ENCODE measurements at regions not wholly inside any gene's neighbourhood (a gene's known extent, or its start where the extent isn't known, plus 50 kb on each side); places are given as distances from the start of the nearest gene placed in this dataset.

GRCh38 chr2:190765386-190766173 is 115.0 kb upstream of the GLS start:
- ATAC-seq (ENCODE audit: insufficient read depth, low FRiP score) (no peak), DNase-seq (no peak)
- Histone ChIP-seq H3K9me3 (ENCODE audit: control insufficient read depth in 4 of 4, insufficient read depth in 3 of 4, low read length in 3 of 4) (no peaks in the 10 kb centered on the region), H3K27me3 (ENCODE audit: control insufficient read depth in 3 of 3, insufficient read depth in 3 of 3, low read length in 2 of 3) (no peaks in the 10 kb centered on the region), H3K4me1 (ENCODE audit: control insufficient read depth in 5 of 5, insufficient read depth in 5 of 5, low read length in 5 of 5) (peaks cover 0 to 1% (median 0%) of the 10 kb centered on the region in 5 donors), H3K9ac (ENCODE audit: insufficient read depth in 1 of 2, low read length in 2 of 2) (no peak overlapping the region), H3K27ac (ENCODE audit: low read depth in 1 of 2, low read length in 1 of 2) (no peak overlapping the region), H3K36me3 (ENCODE audit: control insufficient read depth in 4 of 4, insufficient read depth in 4 of 4, low read length in 4 of 4) (no peaks in the 10 kb centered on the region), H3K4me3 (no peak overlapping the region)
- 86 to 89% methylated on average over 7 of the region's 7 CpGs for WGBS, 2 donors
- TF ChIP-seq, protein P1, sequence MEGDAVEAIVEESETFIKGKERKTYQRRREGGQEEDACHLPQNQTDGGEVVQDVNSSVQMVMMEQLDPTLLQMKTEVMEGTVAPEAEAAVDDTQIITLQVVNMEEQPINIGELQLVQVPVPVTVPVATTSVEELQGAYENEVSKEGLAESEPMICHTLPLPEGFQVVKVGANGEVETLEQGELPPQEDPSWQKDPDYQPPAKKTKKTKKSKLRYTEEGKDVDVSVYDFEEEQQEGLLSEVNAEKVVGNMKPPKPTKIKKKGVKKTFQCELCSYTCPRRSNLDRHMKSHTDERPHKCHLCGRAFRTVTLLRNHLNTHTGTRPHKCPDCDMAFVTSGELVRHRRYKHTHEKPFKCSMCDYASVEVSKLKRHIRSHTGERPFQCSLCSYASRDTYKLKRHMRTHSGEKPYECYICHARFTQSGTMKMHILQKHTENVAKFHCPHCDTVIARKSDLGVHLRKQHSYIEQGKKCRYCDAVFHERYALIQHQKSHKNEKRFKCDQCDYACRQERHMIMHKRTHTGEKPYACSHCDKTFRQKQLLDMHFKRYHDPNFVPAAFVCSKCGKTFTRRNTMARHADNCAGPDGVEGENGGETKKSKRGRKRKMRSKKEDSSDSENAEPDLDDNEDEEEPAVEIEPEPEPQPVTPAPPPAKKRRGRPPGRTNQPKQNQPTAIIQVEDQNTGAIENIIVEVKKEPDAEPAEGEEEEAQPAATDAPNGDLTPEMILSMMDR (IDR thresholded peaks at IDR 0.05; ENCODE audit: control extremely low read depth, extremely low read depth), result no peak

- H3K36me3 ChIP-seq (ENCODE audit: control insufficient read depth in 4 of 4, insufficient read depth in 4 of 4, low read length in 4 of 4), result no peaks in the 10 kb centered on the region
- H3K27me3 ChIP-seq (ENCODE audit: control insufficient read depth in 3 of 3, insufficient read depth in 3 of 3, low read length in 2 of 3), result no peaks in the 10 kb centered on the region
- no peak overlapping the region for H3K27ac ChIP-seq (ENCODE audit: low read depth in 1 of 2, low read length in 1 of 2)
- TF ChIP-seq, protein P1 (IDR thresholded peaks at IDR 0.05; ENCODE audit: control extremely low read depth, extremely low read depth), result no peak
- no peak overlapping the region for H3K9ac ChIP-seq (ENCODE audit: insufficient read depth in 1 of 2, low read length in 2 of 2)
- no peak for DNase-seq
- no peaks in the 10 kb centered on the region for H3K9me3 ChIP-seq (ENCODE audit: control insufficient read depth in 4 of 4, insufficient read depth in 3 of 4, low read length in 3 of 4)
- ATAC-seq (ENCODE audit: insufficient read depth, low FRiP score), result no peak
- H3K4me3 ChIP-seq, result no peak overlapping the region
- 95 to 97% methylated on average over 3 of the region's 3 CpGs for WGBS, 2 donors
- no peaks in the 10 kb centered on the region for H3K4me1 ChIP-seq (ENCODE audit: control insufficient read depth in 5 of 5, insufficient read depth in 5 of 5, low read length in 5 of 5)
These were observed 114.4 kb upstream of the GLS start for GRCh38 chr2:190766174-190766572.

- Histone ChIP-seq H3K4me3 (no peak overlapping the region), H3K27ac (ENCODE audit: low read depth in 1 of 2, low read length in 1 of 2) (no peak overlapping the region), H3K4me1 (ENCODE audit: control insufficient read depth in 5 of 5, insufficient read depth in 5 of 5, low read length in 5 of 5) (no peaks in the 10 kb centered on the region), H3K36me3 (ENCODE audit: control insufficient read depth in 4 of 4, insufficient read depth in 4 of 4, low read length in 4 of 4) (no peaks in the 10 kb centered on the region), H3K9me3 (ENCODE audit: control insufficient read depth in 4 of 4, insufficient read depth in 3 of 4, low read length in 3 of 4) (no peaks in the 10 kb centered on the region), H3K27me3 (ENCODE audit: control insufficient read depth in 3 of 3, insufficient read depth in 3 of 3, low read length in 2 of 3) (no peaks in the 10 kb centered on the region), H3K9ac (ENCODE audit: insufficient read depth in 1 of 2, low read length in 2 of 2) (no peak overlapping the region)
- no peak for DNase-seq
- TF ChIP-seq, protein P1 (IDR thresholded peaks at IDR 0.05; ENCODE audit: control extremely low read depth, extremely low read depth), result no peak
- 41 to 50% methylated on average over 2 of the region's 2 CpGs for WGBS, 2 donors
- no peak for ATAC-seq (ENCODE audit: insufficient read depth, low FRiP score)
These were observed 114.0 kb upstream of the GLS start for GRCh38 chr2:190766595-190766994.

DNA sequence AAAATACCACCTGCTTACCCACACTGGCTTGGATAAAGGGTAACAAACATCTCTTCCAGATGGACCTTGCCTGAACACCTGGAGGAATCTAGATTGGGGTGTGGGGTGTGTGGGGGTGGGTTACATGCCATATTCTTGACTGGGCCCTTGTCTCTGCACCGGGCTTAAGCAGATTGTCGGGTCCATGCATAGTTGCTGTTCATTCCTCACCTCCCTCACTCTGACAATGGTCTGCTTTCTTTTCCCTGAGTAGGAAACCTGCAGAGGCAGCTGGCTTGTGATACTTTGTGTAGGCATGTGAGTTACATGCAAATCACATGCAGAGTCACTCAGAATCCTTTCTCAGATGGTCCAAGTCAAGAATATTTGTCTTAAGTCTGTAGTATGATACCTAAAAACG is 112.8 kb upstream of the GLS start:
- DNase-seq (no peak), ATAC-seq (ENCODE audit: insufficient read depth, low FRiP score) (no peak)
- no peaks in the 10 kb centered on the region for H3K27me3 ChIP-seq (ENCODE audit: control insufficient read depth in 3 of 3, insufficient read depth in 3 of 3, low read length in 2 of 3)
- WGBS, 2 donors, result 86% methylated on average over 3 of the region's 3 CpGs
- no peak overlapping the region for H3K4me3 ChIP-seq
- H3K27ac ChIP-seq (ENCODE audit: low read depth in 1 of 2, low read length in 1 of 2), result no peak overlapping the region
- no peaks in the 10 kb centered on the region for H3K9me3 ChIP-seq (ENCODE audit: control insufficient read depth in 4 of 4, insufficient read depth in 3 of 4, low read length in 3 of 4)
- H3K36me3 ChIP-seq (ENCODE audit: control insufficient read depth in 4 of 4, insufficient read depth in 4 of 4, low read length in 4 of 4), result no peaks in the 10 kb centered on the region
- TF ChIP-seq, protein P1 (IDR thresholded peaks at IDR 0.05; ENCODE audit: control extremely low read depth, extremely low read depth), result no peak
- H3K9ac ChIP-seq (ENCODE audit: insufficient read depth in 1 of 2, low read length in 2 of 2), result no peak overlapping the region
- no peaks in the 10 kb centered on the region for H3K4me1 ChIP-seq (ENCODE audit: control insufficient read depth in 5 of 5, insufficient read depth in 5 of 5, low read length in 5 of 5)

All from lung (tissue), 11 donors.